KG1 (cell line): ENCODE measurements at regions not wholly inside any gene's neighbourhood (a gene's known extent, or its start where the extent isn't known, plus 50 kb on each side); places are given as distances from the start of the nearest gene placed in this dataset.

Experiments used
- DNase-seq: peaks from one replicate; lab custom pipeline; 2025; lab: John Stamatoyannopoulos, UW

DNA sequence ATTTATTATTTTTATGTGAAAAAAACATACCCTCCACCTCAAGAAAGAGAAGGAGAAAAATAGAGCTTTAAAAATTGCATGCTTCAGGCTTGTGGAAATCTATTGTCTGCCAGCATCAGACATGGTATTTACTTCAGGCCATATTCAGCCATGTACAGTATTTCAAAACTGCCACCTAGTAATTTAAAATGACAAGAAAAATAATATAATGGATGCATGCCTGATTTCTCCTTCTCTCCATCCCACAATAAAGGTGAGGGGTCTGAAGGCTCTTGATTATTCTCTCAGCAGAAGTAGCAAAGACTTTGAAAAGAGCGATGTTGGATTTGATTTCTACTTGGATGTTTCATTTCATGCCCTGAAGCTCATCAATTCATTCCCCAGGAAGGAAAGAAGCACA lies 250.7 kb downstream of the TBC1D4 start:
- no peak for DNase-seq

DNA sequence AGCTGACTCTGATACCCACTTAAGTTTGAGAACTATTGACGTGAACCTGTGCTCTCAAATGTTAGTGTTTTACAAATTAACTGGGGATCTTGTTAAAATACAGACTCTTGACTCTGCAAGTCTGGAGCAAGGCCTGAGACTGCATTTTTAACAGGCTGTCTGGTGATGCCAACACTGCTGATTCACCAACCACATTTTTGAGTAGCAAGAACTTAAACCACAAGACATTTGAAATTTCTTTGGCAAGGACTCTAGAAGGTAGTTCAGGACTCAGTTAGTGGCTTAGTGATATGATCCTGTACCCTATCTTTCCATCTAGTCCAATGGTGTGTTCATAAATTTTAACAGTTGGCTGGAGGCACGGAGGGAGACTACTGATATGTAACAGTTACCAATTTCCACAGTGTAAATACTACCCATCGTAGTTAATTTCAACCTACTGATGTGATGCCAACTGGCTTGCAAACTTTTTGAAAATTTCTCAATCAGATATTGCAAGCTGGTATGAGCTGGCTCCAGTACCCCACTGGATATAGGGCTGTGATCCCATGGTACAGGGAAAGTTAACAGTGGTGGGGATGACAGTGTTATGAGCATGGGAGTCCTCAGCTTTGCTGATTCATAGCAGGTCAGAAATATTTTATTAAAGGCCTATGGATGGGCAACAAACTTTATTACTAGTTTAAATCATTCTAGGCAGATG lies 255.1 kb downstream of the TBC1D4 start:
- DNase-seq = no peak

DNA sequence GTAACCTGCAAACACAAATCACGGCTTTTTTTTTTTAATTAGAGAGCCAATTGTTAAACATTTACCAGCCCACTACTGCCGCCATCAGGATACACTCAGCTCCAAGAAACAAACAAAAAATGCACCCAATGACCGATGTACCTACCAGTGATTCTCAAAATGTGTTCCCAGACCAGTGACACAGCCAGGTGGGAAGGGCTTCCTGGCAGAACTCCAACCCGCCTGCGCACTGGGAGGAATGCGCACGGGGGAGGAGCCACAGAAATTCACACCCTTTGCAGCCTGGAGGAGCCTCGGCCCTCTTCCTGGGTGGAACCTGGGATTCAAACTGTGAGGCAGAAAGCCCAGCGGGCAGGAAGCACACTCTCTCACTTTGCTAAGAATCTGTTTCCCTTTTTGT lies 255.9 kb downstream of the TBC1D4 start:
- DNase-seq = no peak

DNA sequence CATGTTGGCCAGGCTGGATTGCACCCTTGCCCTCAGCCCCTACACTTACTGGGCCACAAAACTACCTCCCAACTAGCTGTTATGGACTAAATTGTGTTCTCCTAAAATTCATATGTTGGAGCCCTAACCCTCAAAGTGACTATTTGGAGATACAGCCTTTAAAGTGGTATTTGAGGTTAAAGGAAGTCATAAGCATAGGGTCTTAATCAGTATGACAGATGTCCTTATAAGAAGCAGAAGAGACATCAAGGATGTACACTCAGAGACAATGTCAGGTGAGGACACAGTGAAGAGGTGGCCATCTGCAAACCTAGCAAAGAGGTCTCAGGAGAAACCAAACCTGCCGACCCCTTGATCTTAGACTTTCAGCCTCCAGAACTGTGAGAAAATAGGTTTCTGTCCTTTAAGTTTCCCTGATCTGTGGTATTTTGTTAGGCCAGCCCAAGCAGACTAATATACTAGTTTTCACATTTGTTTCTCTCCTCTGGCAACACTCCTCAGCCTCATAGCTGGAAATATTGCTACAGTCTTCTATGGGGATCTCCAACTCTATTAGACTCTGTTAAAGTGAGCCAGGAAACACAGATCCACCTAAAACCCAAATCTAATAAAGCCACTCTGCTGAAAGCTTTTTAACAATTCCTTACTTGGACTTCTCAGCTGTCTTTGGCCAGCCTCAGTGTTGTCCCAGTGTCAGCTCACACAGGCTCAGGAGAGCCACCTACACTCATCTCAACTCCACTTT lies 256.5 kb downstream of the TBC1D4 start:
- no peak for DNase-seq

DNA sequence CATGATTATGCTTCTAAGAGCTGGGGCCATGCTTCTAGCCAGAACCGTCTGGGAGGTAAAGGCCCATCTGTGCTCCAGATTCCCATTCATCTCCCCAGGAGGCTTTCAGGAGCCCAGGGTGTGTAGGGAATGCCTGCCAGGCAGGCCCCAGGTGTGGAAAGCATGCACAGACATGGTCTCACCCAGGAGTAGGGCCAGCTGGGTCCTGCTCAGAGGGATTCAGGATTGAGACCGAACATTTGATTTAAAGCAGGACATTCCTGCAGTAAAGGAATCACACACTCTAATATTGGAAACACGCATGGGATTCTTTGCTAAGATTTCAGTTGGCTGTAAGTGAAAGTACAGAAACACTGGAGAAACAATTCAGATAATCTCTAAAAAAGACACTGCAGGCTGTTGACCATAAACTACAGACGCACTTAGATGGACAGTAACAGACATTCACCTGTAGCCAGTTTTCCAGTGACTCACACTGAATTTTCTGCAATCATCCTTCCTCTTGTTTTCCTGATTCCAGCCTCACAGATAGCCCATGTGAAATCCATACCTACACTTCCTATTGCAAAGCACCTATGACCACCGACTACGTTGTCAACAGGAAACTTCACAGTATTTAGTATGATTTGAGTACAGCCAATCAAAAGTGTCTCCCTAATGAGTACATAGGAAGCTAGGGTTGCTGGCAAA lies 257.8 kb downstream of the TBC1D4 start:
- no peak for DNase-seq

DNA sequence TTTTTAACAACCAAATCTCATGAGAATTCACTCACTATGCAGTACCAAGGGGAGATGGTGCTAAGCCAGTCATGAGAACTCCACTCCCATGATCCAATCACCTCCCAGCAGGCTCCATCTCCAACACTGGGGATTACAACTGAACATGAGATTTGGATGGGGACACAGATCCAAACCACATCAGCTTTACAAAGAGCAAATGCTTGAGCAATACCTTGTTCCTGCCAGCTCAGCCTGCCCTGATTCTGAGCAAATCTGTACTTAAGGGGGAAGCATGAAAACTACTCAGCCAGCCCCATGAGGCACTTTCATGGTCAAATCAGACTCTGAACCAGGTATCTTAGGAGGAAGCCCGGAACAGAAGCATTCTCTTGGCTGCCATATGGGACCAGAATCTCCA lies 259.9 kb downstream of the TBC1D4 start:
- no peak for DNase-seq

DNA sequence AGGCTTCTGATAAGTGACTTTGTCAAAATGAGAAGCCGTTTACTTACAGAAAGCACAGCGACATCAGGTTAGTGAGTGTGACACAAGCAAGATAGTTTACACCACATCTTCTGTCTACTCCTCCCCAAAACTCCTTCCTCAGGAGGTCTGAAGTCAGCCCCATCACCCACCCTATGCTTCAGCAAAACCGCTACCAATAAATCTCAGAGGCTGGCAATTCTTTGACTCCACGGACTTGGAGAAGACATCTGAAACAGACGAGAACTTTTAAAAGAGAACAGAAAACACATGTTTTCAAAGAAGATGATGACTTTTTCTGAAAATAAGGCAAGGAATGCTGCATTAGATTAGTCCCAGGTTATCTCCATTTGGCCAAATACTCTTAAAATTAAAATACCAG lies 261.1 kb downstream of the TBC1D4 start:
- no peak for DNase-seq

DNA sequence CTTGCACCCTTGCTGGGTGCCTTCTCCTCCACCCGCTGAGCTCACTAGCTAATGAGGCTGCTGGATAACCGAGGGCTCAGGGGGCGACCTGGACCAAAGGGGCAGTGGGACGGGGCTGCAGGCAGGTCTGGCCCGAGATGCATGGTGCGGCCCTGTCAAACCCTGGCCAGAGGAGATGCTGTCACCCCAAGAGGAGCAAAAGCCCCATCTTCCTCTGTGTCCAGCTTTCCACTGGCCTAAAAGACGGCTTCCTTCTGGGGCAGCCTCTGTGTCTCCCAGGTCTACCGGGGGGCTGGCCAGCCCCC lies 261.8 kb downstream of the TBC1D4 start:
- no peak for DNase-seq

DNA sequence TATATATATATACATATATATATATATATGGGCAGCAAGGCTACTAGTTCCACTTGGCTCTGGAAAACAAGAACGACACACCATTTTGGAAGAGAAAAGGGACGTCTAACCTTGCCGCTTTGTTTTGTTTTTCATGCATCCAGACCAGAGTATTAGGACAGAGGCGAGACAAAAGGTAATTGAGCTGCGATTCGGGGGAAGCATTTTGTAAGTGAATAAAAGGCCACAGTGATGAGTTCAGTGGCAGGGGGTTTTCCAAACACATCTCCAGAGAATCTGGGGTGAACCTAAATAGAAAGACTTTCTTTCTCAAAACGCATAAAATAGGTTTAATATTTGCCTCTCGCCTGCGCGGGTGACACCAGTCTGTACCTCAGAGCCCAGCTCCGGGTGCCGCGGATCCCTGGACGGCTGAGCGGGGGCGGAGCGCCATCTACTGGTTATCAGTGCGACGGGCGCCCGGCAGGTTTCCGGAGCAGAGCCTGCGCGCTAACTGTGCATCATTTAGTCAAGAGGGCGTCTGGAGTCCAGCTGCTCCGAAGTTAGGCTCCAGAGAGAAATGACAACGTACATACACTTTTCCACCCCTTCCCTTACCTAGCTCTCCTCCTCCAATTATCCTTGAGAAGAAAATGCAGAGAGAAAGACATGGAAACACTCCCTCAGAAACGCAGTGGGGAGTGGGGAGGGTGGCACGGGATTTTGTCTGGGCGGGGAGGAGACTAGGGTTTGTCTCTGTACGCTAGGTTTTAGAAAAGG lies 262.3 kb downstream of the TBC1D4 start:
- peak; percentile 64 for DNase-seq

DNA sequence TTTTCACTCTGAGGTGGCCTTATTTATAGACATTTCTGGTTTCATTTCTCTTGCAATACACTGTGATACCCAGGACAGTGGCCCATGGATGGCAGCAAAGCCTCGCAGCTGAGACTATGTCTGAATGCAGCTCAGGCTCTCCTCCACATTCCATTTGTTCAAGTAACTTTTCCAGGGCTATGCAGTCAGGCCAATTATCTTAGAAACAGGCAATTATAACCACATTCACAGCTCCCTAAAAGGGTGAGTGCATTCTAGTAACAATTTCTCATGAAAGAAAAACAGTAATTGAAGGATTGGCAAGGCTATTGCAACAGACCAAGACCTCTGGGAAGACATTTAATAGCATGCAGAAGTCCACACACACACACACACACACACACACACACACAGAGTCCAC lies 264.0 kb downstream of the TBC1D4 start:
- DNase-seq = no peak

DNA sequence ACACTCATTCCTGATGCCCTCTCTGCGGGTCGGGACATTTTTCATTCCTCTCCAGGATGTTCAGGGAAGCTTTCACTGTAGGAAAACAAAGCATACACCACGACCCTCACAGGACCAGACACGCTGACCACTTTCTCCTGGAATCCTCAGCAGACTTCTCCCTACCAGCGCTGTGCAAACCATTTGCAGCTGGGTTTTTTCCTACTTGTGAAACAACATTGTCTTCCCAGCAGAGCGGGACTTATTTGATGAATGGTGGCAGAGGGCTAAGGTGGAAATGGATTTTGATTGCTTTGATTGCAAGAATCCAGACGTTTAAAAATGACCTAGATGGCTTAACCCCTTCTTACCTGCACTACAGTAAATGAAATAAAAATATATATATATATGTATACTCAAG lies 265.9 kb downstream of the TBC1D4 start:
- DNase-seq = no peak

DNA sequence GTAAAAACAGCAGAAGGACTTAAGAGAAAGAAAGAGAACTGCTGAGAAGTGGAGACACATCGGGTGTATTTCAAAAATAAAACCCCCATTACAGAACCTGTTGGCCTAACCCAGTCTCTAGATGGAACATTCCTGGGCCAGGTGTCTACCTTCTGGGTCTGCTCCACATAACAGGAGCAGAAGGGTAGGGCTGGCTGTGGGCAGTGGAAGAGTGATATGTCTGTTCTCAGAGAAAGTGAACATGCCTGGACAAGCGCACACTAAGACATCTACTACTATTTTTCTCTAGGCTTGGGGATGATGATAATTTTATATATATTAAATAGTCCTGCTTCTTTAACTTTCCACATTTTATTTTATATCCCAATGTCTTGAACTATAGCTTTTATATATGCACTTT lies 267.1 kb downstream of the TBC1D4 start:
- DNase-seq = no peak

DNA sequence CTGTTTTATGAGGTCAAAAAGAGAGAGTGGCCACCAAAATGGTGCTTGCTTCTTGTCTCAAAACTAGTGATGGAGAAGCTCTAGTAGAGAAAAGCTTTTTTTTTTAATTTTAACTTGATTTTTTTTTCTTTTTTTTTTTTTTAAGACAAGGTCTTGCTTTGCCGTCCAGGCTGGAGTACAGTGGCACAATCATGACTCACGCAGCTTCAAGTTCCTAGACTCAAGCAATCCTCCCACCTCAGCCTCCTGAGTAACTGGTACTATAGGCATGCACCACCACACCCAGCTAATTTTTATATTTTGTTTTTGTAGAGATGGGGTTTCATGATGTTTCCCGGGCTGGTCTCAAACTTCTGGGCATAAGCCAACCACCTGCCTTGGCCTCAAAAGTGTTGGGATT lies 279.0 kb downstream of the TBC1D4 start:
- no peak for DNase-seq

DNA sequence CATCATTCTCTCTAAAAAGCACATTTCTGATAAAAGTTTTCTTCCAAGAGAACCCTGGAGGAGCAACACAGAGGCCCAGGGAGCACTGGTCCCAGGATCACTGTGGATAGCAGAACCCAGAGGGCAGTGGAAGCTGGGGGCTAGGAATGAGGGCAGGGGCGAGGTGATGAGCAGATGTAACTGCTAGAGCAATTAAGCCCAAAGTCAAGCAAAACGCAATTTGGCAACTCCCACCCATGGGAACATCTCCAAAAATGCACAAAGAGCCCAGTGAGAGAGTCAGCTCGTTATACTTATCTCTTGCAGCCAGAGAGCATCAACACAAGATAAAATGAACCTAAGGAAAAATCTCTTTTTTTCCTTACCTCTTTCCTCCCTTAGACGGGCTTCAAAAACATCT lies 284.2 kb downstream of the TBC1D4 start:
- no peak for DNase-seq

DNA sequence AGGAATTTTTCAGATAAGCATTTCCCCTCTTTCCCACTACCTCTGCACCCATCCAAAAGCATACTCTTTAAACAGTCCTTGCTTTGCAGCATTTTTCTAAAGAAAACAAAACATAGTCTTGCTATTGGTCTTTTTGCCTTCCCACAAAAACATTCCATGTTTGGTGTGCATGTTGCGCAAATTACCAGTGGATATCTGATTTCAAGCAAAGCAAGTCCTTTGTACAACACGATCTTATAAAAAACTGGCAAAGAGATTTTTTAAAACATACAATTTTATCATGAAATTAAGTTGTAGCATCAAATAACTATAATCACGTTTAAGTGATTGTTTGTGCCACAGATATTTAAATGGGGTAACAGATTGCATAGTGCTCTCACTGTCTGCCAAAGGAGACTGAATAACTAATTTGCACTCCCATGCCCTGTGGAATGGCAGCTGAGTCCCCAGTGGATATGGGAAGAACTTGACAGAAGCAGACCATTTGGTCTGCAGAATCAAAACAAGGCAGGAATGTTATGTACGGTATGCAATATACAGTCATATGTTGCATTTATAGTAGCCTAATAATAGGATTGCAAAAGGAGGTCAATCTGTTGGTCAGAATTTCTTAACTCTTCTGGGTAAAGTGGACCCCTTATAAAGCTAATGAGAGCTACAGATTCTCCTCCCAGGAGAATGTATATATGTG lies 285.7 kb downstream of the TBC1D4 start:
- no peak for DNase-seq

DNA sequence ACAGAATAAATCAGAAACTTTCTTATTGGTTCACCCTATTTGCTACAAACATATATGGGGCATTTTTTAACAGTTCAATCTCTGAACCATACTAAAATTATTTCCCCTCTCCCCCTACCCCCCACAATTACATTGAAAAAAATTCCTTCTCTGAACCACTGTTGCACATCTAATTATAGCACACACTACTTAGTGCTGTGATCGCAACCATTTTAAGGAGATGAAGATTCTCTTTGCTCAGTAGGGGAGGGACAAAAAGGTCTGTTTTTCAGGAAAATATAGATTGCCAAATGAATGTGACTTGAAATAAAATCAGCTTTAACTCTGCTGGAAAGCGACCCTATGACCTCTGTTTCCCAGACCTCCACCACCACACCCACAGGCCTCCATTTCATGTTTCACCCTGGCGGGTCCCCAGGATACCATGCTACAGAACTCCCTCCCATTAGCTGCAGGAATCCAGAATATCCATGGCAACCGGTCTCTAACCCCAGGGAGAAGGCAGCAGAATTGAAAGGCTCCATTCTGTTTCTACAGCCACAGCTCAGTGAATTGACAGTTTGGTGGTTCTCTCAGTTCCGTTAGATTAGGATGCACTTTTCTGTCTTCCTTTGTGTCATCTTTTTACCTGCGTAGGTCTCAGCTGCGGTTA lies 286.3 kb downstream of the TBC1D4 start:
- no peak for DNase-seq

DNA sequence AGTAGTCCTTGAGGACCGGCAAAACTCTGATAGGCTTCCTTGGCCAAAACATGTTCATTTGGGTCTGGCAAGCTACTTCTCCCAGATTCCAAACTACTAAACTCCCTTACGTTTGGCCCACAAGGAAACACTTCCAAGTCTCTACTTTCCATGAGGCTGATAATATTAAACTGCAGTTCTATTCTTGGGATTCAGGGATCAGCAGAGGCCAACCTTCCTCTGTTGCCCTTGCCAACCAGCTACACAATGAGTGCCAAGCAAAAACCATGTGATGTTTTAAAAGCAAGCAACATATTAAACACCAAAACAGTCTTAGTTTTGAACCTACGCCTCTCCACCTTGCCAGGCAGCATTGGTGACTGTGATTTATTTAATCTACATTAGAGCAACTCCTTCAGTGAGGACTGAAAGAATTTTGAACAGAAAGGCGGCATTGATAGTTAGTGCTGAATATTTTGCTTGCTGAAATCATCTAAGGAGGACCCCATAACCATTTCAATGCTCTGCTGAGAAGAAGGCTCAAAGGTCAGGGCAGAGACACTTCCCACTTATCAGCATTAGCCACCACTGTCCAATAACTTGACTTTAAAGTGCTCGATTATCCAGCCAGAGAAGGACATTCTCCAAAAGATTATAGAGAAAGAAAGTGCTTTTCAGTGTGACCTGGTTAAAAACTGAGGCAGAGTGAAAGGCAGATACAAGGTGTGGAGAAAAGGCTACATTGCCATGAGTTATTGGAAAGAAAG lies 287.1 kb downstream of the TBC1D4 start:
- no peak for DNase-seq

DNA sequence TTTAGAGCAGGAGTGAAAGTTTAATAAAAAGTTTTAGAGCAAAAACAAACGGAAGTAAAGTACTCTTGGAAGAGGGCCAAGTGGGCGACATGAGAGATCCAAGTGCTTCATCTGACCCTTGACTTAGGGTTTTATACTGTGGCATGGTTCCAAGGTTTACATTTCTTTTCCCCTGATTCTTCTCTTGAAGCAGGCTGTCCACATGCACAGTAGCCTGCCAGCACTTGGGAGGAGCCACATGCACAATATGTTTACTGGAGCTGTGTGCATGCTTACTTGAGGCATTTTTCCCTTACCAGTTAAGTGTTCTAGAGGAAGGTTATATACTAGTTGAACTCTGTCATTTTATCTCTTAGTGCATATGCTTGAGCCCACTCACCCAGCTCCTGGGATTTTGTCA lies 295.6 kb downstream of the TBC1D4 start:
- no peak for DNase-seq

DNA sequence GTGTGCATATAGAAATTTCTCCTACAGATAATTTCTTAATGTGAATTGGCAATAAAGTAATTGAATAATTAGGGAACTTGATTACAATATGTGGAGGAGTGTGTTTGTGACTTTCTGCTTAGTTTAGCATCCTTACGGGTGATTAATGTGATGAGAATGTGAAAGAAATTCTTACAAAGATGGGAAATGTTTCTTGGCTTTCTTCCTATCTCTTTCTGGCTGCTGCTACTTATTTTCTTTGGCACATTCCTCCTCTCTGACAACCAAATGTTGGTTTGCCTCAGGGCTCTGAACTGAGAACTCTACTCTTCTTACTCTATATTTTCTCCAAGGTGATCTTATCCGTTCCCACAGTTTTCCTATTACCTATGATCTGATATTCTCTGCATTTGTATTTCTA lies 300.1 kb downstream of the TBC1D4 start:
- DNase-seq = no peak

DNA sequence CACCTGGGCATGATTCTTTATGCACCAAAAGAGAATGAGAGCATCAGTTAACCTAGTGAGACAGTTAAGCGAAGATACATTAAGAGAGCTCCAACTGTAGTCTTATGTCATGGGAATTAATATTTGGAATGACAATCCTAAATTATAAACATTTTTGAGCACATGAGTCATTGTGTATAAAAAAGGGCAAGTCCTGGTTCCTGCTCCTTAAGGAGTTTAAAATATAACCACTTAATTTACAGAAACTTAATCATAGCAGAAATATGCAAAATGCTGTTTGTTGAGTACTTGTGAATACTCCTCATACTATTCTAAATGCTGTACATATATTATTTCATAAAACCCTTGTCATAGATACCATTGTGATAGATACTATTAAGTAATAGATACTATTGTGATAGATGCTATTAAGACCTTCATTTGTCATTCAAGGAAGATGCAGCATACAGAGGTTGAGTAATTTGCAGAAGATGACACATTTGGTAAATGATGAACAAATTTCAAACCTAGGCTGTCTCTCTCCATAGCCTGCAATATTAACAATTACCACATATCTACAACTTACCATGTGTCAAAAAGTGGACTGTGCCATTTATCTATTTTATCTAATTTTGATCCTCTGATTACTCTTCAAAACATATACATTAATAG lies 301.0 kb downstream of the TBC1D4 start:
- DNase-seq = no peak
